ENCODE measurements at regions not wholly inside any gene's neighbourhood (a gene's known extent, or its start where the extent isn't known, plus 50 kb on each side); places are given as distances from the start of the nearest gene placed in this dataset.
"Not testable (repeated sequence)": the region's sequence is repeated elsewhere in the genome, so short reads cannot be mapped to it uniquely, and the experiment has no call there.

- H3K36me3 Mint-ChIP-seq (ENCODE audit: insufficient read depth); H3K4me3 Mint-ChIP-seq; H3K27ac Mint-ChIP-seq; H3K4me1 Mint-ChIP-seq (ENCODE audit: low read depth in 2 of 2); H3K9me3 Mint-ChIP-seq; ATAC-seq (replicated peaks); DNase-seq: not testable (repeated sequence)
- H3K27me3 Mint-ChIP-seq, result peaks cover 0 to 46% of the 10 kb centered on the region in 2 donors
Measured at GRCh38 chr12:131367067-131367982, 343.6 kb upstream of the SFSWAP start.

- DNase-seq (no peak), ATAC-seq (replicated peaks) (no peak)
- Mint-ChIP-seq H3K4me1 (ENCODE audit: low read depth in 2 of 2) (no peaks in the 10 kb centered on the region), H3K27ac (no peak overlapping the region), H3K4me3 (no peak overlapping the region), H3K36me3 (ENCODE audit: insufficient read depth) (no peaks in the 10 kb centered on the region), H3K9me3 (no peaks in the 10 kb centered on the region), H3K27me3 (peaks cover 0 to 53% of the 10 kb centered on the region in 2 donors)
Measured at GRCh38 chr12:131367983-131368667, 342.8 kb upstream of the SFSWAP start.

- Mint-ChIP-seq H3K9me3 (no peaks in the 10 kb centered on the region), H3K27me3 (peaks cover 0 to 48% of the 10 kb centered on the region in 2 donors), H3K4me1 (ENCODE audit: low read depth in 2 of 2) (no peaks in the 10 kb centered on the region), H3K36me3 (ENCODE audit: insufficient read depth) (no peaks in the 10 kb centered on the region), H3K4me3 (no peak overlapping the region), H3K27ac (no peak overlapping the region)
- DNase-seq (no peak), ATAC-seq (replicated peaks) (no peak)
Measured at GRCh38 chr12:131368668-131369071, 342.2 kb upstream of the SFSWAP start.

GRCh38 chr12:131369094-131369845, 341.6 kb upstream of the SFSWAP start:
- no peak overlapping the region for H3K27ac Mint-ChIP-seq
- ATAC-seq (replicated peaks) (no peak), DNase-seq (no peak)
- no peak overlapping the region for H3K4me3 Mint-ChIP-seq
- no peaks in the 10 kb centered on the region for H3K36me3 Mint-ChIP-seq (ENCODE audit: insufficient read depth)
- H3K9me3 Mint-ChIP-seq, result no peaks in the 10 kb centered on the region
- H3K27me3 Mint-ChIP-seq, result peaks cover 0 to 42% of the 10 kb centered on the region in 2 donors
- no peaks in the 10 kb centered on the region for H3K4me1 Mint-ChIP-seq (ENCODE audit: low read depth in 2 of 2)

GRCh38 chr12:131370321-131370720, 340.6 kb upstream of the SFSWAP start:
- H3K27me3 Mint-ChIP-seq, result peaks cover 0 to 36% of the 10 kb centered on the region in 2 donors

GRCh38 chr12:131370791-131371347, 340.0 kb upstream of the SFSWAP start:
- no peak for ATAC-seq (replicated peaks)
- H3K9me3 Mint-ChIP-seq, result no peaks in the 10 kb centered on the region
- H3K27ac Mint-ChIP-seq, result no peak overlapping the region
- no peaks in the 10 kb centered on the region for H3K4me1 Mint-ChIP-seq (ENCODE audit: low read depth in 2 of 2)
- no peak overlapping the region for H3K4me3 Mint-ChIP-seq
- DNase-seq, result no peak
- peaks cover 0 to 31% of the 10 kb centered on the region in 2 donors for H3K27me3 Mint-ChIP-seq
- H3K36me3 Mint-ChIP-seq (ENCODE audit: insufficient read depth), result no peaks in the 10 kb centered on the region

More at GRCh38 chr12:131370321-131370720, 340.6 kb upstream of the SFSWAP start:
- Mint-ChIP-seq H3K27ac (no peak overlapping the region), H3K36me3 (ENCODE audit: insufficient read depth) (no peaks in the 10 kb centered on the region), H3K4me3 (no peak overlapping the region), H3K4me1 (ENCODE audit: low read depth in 2 of 2) (no peaks in the 10 kb centered on the region), H3K9me3 (no peaks in the 10 kb centered on the region)
- ATAC-seq (replicated peaks) (no peak), DNase-seq (no peak)

- no peak overlapping the region for H3K27ac Mint-ChIP-seq
- peaks cover 0 to 24% of the 10 kb centered on the region in 2 donors for H3K27me3 Mint-ChIP-seq
- H3K4me1 Mint-ChIP-seq (ENCODE audit: low read depth in 2 of 2), result no peaks in the 10 kb centered on the region
- H3K9me3 Mint-ChIP-seq, result no peaks in the 10 kb centered on the region
- no peak overlapping the region for H3K4me3 Mint-ChIP-seq
- DNase-seq, result no peak
- H3K36me3 Mint-ChIP-seq (ENCODE audit: insufficient read depth), result no peaks in the 10 kb centered on the region
- no peak for ATAC-seq (replicated peaks)
Measured at GRCh38 chr12:131371401-131372170, 339.3 kb upstream of the SFSWAP start.

- no peaks in the 10 kb centered on the region for H3K4me1 Mint-ChIP-seq (ENCODE audit: low read depth in 2 of 2)
- H3K9me3 Mint-ChIP-seq, result no peaks in the 10 kb centered on the region
- H3K27me3 Mint-ChIP-seq, result peaks cover 0 to 23% of the 10 kb centered on the region in 2 donors
- H3K27ac Mint-ChIP-seq, result no peak overlapping the region
- no peak for ATAC-seq (replicated peaks)
- no peaks in the 10 kb centered on the region for H3K36me3 Mint-ChIP-seq (ENCODE audit: insufficient read depth)
- no peak for DNase-seq
- no peak overlapping the region for H3K4me3 Mint-ChIP-seq
Measured at GRCh38 chr12:131372171-131372475, 338.8 kb upstream of the SFSWAP start.

GRCh38 chr12:131372706-131373195, 338.1 kb upstream of the SFSWAP start:
- H3K36me3 Mint-ChIP-seq (ENCODE audit: insufficient read depth), result no peaks in the 10 kb centered on the region
- H3K4me3 Mint-ChIP-seq, result no peak overlapping the region
- DNase-seq (no peak), ATAC-seq (replicated peaks) (no peak)
- no peak overlapping the region for H3K27ac Mint-ChIP-seq
- H3K9me3 Mint-ChIP-seq, result no peaks in the 10 kb centered on the region
- H3K4me1 Mint-ChIP-seq (ENCODE audit: low read depth in 2 of 2), result no peaks in the 10 kb centered on the region
- H3K27me3 Mint-ChIP-seq, result peaks cover 3 to 24% of the 10 kb centered on the region in 2 donors

- DNase-seq, result no peak
- Mint-ChIP-seq H3K9me3 (no peaks in the 10 kb centered on the region), H3K27me3 (peaks cover 13 to 23% of the 10 kb centered on the region in 2 donors), H3K27ac (no peak overlapping the region), H3K4me3 (no peak overlapping the region), H3K4me1 (ENCODE audit: low read depth in 2 of 2) (no peaks in the 10 kb centered on the region), H3K36me3 (ENCODE audit: insufficient read depth) (no peaks in the 10 kb centered on the region)
- no peak for ATAC-seq (replicated peaks)
Measured at GRCh38 chr12:131375261-131375971, 335.5 kb upstream of the SFSWAP start.

GRCh38 chr12:131375972-131376345, 334.9 kb upstream of the SFSWAP start:
- H3K4me1 Mint-ChIP-seq (ENCODE audit: low read depth in 2 of 2), result no peaks in the 10 kb centered on the region
- H3K27ac Mint-ChIP-seq, result no peak overlapping the region
- peaks cover 13 to 23% of the 10 kb centered on the region in 2 donors for H3K27me3 Mint-ChIP-seq
- H3K4me3 Mint-ChIP-seq, result no peak overlapping the region
- DNase-seq (no peak), ATAC-seq (replicated peaks) (no peak)
- no peaks in the 10 kb centered on the region for H3K9me3 Mint-ChIP-seq
- H3K36me3 Mint-ChIP-seq (ENCODE audit: insufficient read depth), result no peaks in the 10 kb centered on the region

- Mint-ChIP-seq H3K9me3 (no peaks in the 10 kb centered on the region), H3K27ac (no peak overlapping the region), H3K4me3 (no peak overlapping the region), H3K27me3 (peaks cover 15 to 21% of the 10 kb centered on the region in 2 donors), H3K36me3 (ENCODE audit: insufficient read depth) (no peaks in the 10 kb centered on the region), H3K4me1 (ENCODE audit: low read depth in 2 of 2) (no peaks in the 10 kb centered on the region)
- ATAC-seq (replicated peaks) (no peak), DNase-seq (no peak)
Measured at GRCh38 chr12:131378176-131378842, 332.6 kb upstream of the SFSWAP start.

Measured in effector memory CD8-positive, alpha-beta T cell (primary cell).